HK-2 (cell line): ENCODE measurements at regions not wholly inside any gene's neighbourhood (a gene's known extent, or its start where the extent isn't known, plus 50 kb on each side); places are given as distances from the start of the nearest gene placed in this dataset.
"Not testable (repeated sequence)": the region's sequence is repeated elsewhere in the genome, so short reads cannot be mapped to it uniquely, and the experiment has no call there.

Experiments used
- DNase-seq: peaks from one replicate; pipeline ENCODE4 v3.0.0-alpha.2; 2018; ENCODE audit not compliant: unreplicated experiment

DNA sequence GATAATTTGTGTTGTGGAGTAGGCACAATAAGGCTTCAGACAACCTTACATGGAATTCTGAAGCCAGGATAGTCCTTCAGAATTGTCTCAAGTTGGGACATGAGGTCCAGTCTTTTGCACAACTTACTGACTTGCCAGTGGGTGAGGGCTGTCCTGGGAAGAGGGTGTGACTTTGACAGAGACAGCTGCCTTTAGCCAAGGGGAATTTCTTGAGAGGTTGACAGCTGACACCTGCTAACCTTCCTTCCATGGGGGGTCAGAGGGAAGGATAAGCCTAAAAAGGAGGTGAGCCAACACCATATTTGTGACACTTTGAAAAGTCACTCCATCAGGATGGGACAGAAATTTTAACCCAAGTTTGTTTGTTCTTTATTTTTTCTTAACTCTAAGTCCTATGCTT is 907.8 kb upstream of the CRIM1 start:
- DNase-seq = no peak

GRCh38 chr2:35447215-35447614 is 908.4 kb upstream of the CRIM1 start:
- no peak for DNase-seq

DNA sequence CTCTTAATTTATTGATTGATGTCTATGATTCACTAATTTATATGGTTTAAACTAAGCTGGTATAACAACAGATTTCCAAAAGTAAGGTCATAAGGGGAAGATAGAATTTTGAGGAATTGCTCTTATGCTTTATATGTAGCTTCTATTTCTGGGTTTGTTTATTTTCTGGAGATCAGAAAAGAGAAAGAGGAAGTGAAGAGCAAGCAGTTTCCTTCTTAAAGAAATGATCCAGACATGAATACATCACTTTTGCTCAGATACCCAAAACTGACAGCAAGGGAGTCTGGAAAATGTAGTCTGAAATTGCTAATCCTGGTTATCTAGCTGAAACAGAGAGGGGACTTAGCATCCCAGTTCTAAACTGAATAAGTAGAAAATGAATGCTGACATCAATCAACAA is 912.5 kb upstream of the CRIM1 start:
- no peak for DNase-seq

GRCh38 chr2:35441575-35441974 is 914.0 kb upstream of the CRIM1 start:
- DNase-seq = not testable (repeated sequence)

GRCh38 chr2:35440308-35440707 is 915.3 kb upstream of the CRIM1 start:
- DNase-seq = not testable (repeated sequence)

GRCh38 chr2:35436893-35437292 is 918.7 kb upstream of the CRIM1 start:
- DNase-seq = not testable (repeated sequence)

- DNase-seq = peak; percentile 25
Observed at GRCh38 chr2:35428548-35428947, 927.0 kb upstream of the CRIM1 start.

DNA sequence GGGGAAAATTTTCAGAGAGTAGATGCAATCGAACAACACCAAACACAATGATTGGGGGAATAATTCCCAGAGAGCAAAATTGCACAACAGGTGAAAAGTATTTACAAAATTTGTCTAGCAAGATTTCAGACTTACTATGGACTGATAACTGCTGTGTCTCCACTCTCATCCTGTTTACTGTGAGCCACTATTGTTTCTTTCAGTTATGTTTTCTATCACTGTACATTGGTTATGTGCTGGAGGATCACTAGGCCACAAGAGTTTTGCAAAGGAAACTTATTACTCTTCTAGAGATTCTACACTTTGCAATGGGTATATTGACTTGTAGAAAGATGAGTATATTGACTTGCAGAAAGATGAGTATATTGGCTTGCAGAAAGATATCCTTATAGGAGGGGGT is 934.1 kb upstream of the CRIM1 start:
- DNase-seq = no peak

GRCh38 chr2:35417293-35417692 is 938.3 kb upstream of the CRIM1 start:
- no peak for DNase-seq

DNA sequence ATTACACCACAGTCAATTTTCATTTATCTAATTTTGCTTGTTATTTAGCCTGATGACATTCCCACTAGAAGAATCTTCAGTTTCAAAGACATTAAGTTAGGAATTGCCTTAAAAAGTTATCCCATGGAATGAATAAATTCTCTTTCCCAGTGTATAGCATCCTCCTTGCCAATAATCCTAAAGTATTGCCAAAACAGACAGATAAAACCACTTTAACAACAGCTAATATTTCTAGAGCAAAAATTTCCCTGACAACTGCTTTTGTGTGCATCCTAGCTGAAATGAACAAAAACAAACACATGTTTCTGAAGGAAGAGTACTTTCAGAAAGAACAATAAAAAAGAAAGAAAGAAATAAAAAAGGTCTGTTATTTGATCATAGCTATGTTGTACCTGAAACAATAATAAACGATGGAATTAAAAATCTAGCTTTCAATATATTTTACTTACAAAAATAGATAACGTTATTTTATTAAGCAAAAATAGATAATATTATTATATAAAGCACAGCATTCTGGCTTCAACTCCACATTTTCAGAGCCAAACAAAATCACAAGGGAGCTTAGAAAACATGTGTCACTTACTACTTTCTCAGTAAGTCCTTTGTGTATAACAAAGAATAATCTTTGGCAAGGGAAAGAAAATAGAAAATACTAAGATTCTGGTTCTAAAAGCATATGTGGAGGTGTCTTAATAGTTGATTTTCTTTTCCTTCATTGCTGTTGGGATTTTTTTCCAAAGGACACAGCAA is 939.0 kb upstream of the CRIM1 start:
- no peak for DNase-seq

- DNase-seq = no peak
Observed at GRCh38 chr2:35415942-35416341, 939.6 kb upstream of the CRIM1 start.

GRCh38 chr2:35415282-35415681 is 940.3 kb upstream of the CRIM1 start:
- DNase-seq = no peak

GRCh38 chr2:35410431-35411061 is 945.0 kb upstream of the CRIM1 start:
- DNase-seq = peak; percentile 52

DNA sequence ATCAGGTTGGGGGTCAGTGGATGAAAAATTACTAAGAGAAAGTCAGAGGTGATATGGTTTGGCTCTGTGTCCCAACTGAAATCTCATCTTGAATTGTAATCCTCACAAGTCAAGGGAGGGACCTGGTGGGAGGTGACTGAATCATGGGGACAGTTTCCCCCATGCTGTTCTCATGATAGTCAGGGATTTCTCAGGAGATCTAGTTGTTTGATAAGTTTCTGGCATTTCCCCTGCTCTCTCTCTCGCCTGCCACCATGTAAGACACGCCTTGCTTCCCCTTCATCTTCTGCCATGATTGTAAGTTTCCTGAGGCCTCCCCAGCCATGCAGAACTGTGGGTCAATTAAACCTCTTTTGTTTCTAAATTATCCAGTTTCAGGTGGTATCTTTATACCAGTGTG is 945.8 kb upstream of the CRIM1 start:
- DNase-seq = no peak

DNA sequence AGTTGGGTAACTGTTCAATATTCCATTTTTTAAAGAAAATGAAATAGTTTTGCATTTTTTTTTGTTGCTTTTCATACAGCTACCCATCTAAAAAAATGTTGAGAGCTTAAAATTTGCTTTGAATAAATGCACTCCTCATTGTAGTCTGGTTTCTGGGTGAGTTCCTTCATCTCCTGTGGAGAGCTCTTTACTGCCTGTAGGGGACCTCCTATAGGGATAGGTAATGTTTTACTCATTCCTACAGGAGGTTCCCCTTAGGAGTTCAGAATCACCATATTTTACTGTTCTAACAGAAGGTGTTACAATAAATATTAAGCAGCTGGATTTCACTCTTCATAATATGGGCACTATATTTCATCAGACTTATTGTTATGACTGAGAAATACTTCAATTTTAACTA is 947.3 kb upstream of the CRIM1 start:
- no peak for DNase-seq

GRCh38 chr2:35391736-35392442 is 963.7 kb upstream of the CRIM1 start:
- no peak for DNase-seq

DNA sequence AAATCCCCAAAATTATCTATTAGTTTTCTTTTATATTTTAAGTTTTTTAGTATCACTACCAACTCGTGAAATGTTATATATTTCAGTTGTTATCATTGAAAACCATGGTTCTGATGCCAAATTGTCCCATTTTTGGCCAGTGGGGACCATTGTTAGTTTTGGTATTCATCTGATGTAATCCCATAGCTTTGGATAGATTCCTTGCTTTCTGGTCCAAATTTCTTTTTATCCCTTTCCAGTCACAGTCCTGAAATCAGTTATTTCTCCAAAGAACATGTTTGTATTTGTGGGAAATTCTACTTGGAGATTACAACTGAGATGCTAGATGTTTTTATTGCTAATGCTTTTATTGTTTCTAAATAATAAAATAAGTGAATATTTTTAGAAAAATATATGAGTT is 976.8 kb upstream of the CRIM1 start:
- no peak for DNase-seq

DNA sequence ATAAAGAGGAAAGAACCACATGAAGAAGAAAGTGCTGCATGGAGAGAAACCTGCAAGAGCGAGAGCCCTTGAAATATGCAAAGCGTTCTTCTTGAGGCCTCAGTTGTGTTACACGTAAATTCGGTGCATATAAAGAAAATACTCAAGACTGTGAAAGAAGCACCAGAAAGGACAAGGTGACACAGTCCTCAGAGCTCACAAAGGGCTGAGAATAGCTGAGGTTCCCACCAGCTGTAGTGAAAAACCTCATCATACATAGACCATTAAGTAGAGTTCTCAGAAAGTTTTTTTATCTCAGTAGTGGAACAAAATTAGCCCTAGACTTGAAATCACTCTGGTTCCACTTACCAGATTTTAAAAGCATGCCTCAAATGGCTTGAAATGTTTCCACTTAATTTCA is 980.7 kb upstream of the CRIM1 start:
- no peak for DNase-seq

- DNase-seq = no peak
Observed at GRCh38 chr2:35365859-35366258, 989.7 kb upstream of the CRIM1 start.

GRCh38 chr2:35356332-35356731 is 999.2 kb upstream of the CRIM1 start:
- no peak for DNase-seq

DNA sequence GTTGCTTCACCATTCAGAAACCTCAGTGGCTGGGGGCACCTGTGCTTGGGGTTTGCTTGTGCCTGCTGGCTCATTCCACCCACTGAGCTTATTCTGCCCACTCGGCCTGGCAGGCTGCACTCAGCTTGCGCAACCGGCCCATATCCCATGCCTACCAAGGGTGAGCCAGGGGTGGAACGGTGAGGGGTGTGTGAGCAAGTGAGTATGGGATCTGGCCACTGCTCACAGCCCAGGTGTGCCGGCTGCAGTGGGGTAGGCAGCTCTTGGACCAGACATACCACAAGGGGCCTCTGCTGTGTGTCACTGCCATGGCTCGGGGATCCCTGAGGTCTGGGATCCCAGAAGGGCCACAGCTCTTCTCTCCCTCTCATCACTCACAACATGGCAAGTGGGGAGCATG is 1000.5 kb upstream of the CRIM1 start:
- no peak for DNase-seq

GRCh38 chr2:35347561-35347960 is 1008.0 kb upstream of the CRIM1 start:
- DNase-seq = no peak

GRCh38 chr2:35343135-35343534 is 1012.4 kb upstream of the CRIM1 start:
- DNase-seq = no peak
